GM12878 (cell line): ENCODE measurements at regions not wholly inside any gene's neighbourhood (a gene's known extent, or its start where the extent isn't known, plus 50 kb on each side); places are given as distances from the start of the nearest gene placed in this dataset.

Source experiments
- ATAC-seq: fragments of 200-7000 bp; cut with Tn5 transposase; 3 replicates; pipeline ENCODE4 v1.9.1; 2020; ENCODE audit warnings: mild to moderate bottlenecking, moderate library complexity
- BruUV-seq: library from RNA; stranded (reverse); fragments of 400-500 nt; replicated peaks from 2 replicates; lab custom pipeline; 2021; lab: Mats Ljungman, UMichigan
- CTCF ChIA-PET: fragments of 300-600 bp; sonication (Branson Sonifier 250); formaldehyde crosslinking; extraction: SDS; loops from one replicate; lab custom pipeline; 2021; ENCODE audit warnings: inconsistent platforms; lab: Yijun Ruan, JAX
- POLR2A ChIA-PET: fragments of 350-600 bp; formaldehyde crosslinking; extraction: SDS; loops from one replicate; lab custom pipeline; 2021; ENCODE audit warnings: inconsistent platforms; lab: Charles Lee
- RAD21 ChIA-PET: fragments of 300-600 bp; sonication (Branson Sonifier 250); formaldehyde crosslinking; loops from one replicate; lab custom pipeline; 2023; ENCODE audit warnings: antibody characterized with exemption; ENCODE audit not compliant: unreplicated experiment; lab: Charles Lee
- SMC1A ChIA-PET: fragments of 300-600 bp; sonication (Branson Sonifier 250); formaldehyde crosslinking; loops from one replicate; lab custom pipeline; 2023; ENCODE audit not compliant: unreplicated experiment, uncharacterized antibody; lab: Charles Lee
- DNase-seq: peaks from one replicate; pipeline ENCODE4 v3.0.0-alpha.2; 2011; ENCODE audit warnings: low read depth, low spot score
- FAIRE-seq: peaks from 3 replicates; lab custom pipeline; 2011; peaks lifted over from hg19 to GRCh38; lab: Jason Lieb, UNC
- H2AFZ ChIP-seq: 2 replicates; pipeline ENCODE4 v1.6.0; 2011; ENCODE audit warnings: low read depth, low read length, control low read depth; ENCODE audit not compliant: control insufficient read depth
- H3K27ac ChIP-seq: 2 replicates; pipeline ENCODE4 v1.5.1; 2011; ENCODE audit warnings: control low read depth; ENCODE audit not compliant: control insufficient read depth, insufficient read depth
- H3K27me3 ChIP-seq, 2 experiments: replicated peaks in 1 of 2; 2 replicates each; pipeline versions ENCODE4 v1.6.0 to v1.6.1; 2011; ENCODE audit warnings: low read length in 1 of 2; ENCODE audit not compliant: control insufficient read depth in 2 of 2, insufficient read depth in 2 of 2
- H3K36me3 ChIP-seq, 2 experiments: 2 replicates each; pipeline ENCODE4 v1.5.1; 2011; ENCODE audit warnings: low read length in 1 of 2; ENCODE audit not compliant: control insufficient read depth in 2 of 2, insufficient read depth in 2 of 2
- H3K4me1 ChIP-seq: 2 replicates; pipeline ENCODE4 v1.6.1; 2011; ENCODE audit warnings: mild to moderate bottlenecking, low read length, moderate library complexity, mixed read lengths; ENCODE audit not compliant: control insufficient read depth, insufficient read depth
- H3K4me2 ChIP-seq: 2 replicates; pipeline ENCODE4 v1.6.0; 2011; ENCODE audit warnings: control low read depth; ENCODE audit not compliant: control insufficient read depth, insufficient read depth
- H3K4me3 ChIP-seq: fragments of 200-600 bp; sonication (generic); 2 replicates; pipeline ENCODE4 v1.5.1; 2016
- H3K79me2 ChIP-seq: 2 replicates; pipeline ENCODE4 v1.6.0; 2011; ENCODE audit warnings: low read length; ENCODE audit not compliant: control insufficient read depth, insufficient read depth
- H3K9ac ChIP-seq: 2 replicates; pipeline ENCODE4 v1.8.0; 2011; ENCODE audit warnings: low read length, control low read depth, mixed read lengths; ENCODE audit not compliant: control insufficient read depth, insufficient read depth
- H3K9me3 ChIP-seq: replicated peaks from 3 replicates; pipeline ENCODE4 v1.5.1; 2011; ENCODE audit warnings: mild to moderate bottlenecking, low read length; ENCODE audit not compliant: control insufficient read depth, insufficient read depth
- H4K20me1 ChIP-seq: 2 replicates; pipeline ENCODE4 v1.6.0; 2011; ENCODE audit not compliant: control insufficient read depth, insufficient read depth
- KDM1A ChIP-seq: fragments of 200-600 bp; sonication (generic); IDR thresholded peaks from 2 replicates; pipeline ENCODE4 v1.6.1; 2016; ENCODE audit warnings: borderline replicate concordance
- KLF5 ChIP-seq: fragments of 450-650 bp; IDR thresholded peaks from 2 replicates; pipeline ENCODE4 v1.6.1; 2014; ENCODE audit warnings: mild to moderate bottlenecking; ENCODE audit not compliant: partially characterized antibody
- RELB ChIP-seq: fragments of 450-650 bp; IDR thresholded peaks from 2 replicates; pipeline ENCODE4 v1.6.1; 2017; ENCODE audit warnings: low read depth, mild to moderate bottlenecking, moderate library complexity
- SIX5 ChIP-seq: IDR thresholded peaks from 2 replicates; pipeline ENCODE4 v1.6.1; 2011; ENCODE audit warnings: mild to moderate bottlenecking, low read depth, low read length, moderate library complexity; ENCODE audit not compliant: severe bottlenecking
- WGBS: methylation state at CpG from one replicate; pipeline ENCODE4 v1.1.6; 2016; ENCODE audit warnings: low lambda C conversion rate; ENCODE audit not compliant: insufficient replicate concordance, insufficient coverage; ENCODE audit errors: missing lambda C conversion rate; 5-methylcytosine and 5-hydroxymethylcytosine counted together
- in situ Hi-C: fragments of 300-500 bp; cut with MboI; formaldehyde crosslinking; loops from 9 replicates; pipeline ENCODE4 v1.14.3; 2018; ENCODE audit warnings: mixed read lengths
- intact Hi-C: fragments of 100-400 bp; cut with micrococcal nuclease; formaldehyde crosslinking; loops from one replicate; pipeline ENCODE4 v1.14.2; 2022; ENCODE audit not compliant: unreplicated experiment

- CTCF ChIA-PET: interaction anchor here (1.0 kb wide), 1 partner anchor 37 kb away, joined by 3 read pairs; no protein-coding TSS in a partner anchor
- Histone ChIP-seq H3K27ac (no peak overlapping the region), H3K9ac (no peak overlapping the region), H3K4me2 (no peak overlapping the region)
- TF ChIP-seq KLF5: no peak
- TF ChIP-seq, all 136 proteins: peak for 0
- ATAC-seq: no peak
- Histone ChIP-seq H3K4me1 (no peaks in the 10 kb centered on the region), H3K27me3 (no peaks in the 10 kb centered on the region), H3K9me3 (no peaks in the 10 kb centered on the region), H2AFZ (no peak overlapping the region), H3K79me2 (no peaks in the 10 kb centered on the region), H3K36me3 (no peaks in the 10 kb centered on the region), H3K4me3 (no peak overlapping the region), H4K20me1 (no peaks in the 10 kb centered on the region)
- WGBS: 4% methylated on average over 4 of the region's 4 CpGs
- SMC1A ChIA-PET: interaction anchor here (1.2 kb wide), 1 partner anchor 10 kb away, joined by 4 read pairs; no protein-coding TSS in a partner anchor
- no peak for FAIRE-seq
- POLR2A ChIA-PET: no interaction called here
- DNase-seq: no peak
- intact Hi-C loops (no loop called here), in situ Hi-C loops (no loop called here)
- no TSS peak for BruUV-seq
- RAD21 ChIA-PET: no interaction called here
These were observed 706.0 kb upstream of the ZP4 start for GRCh38 chr1:238596703-238597102.

- intact Hi-C loops (no loop called here), in situ Hi-C loops (no loop called here)
- H4K20me1 ChIP-seq: no peaks in the 10 kb centered on the region
- no peak overlapping the region for H2AFZ ChIP-seq
- no peaks in the 10 kb centered on the region for H3K36me3 ChIP-seq
- ChIA-PET CTCF (interaction anchor here (0.8 kb wide), 1 partner anchor 56 kb away, joined by 3 read pairs; no protein-coding TSS in a partner anchor), RAD21 (no interaction called here), POLR2A (no interaction called here), SMC1A (interaction anchor here (0.5 to 1.3 kb wide), 3 partner anchors 12 to 355 kb away, joined by 3 to 6 read pairs (median 3); no protein-coding TSS in a partner anchor)
- no peaks in the 10 kb centered on the region for H3K9me3 ChIP-seq
- no peaks in the 10 kb centered on the region for H3K79me2 ChIP-seq
- H3K27ac ChIP-seq: no peak overlapping the region
- no peak for DNase-seq
- no peaks in the 10 kb centered on the region for H3K27me3 ChIP-seq
- no peak overlapping the region for H3K4me3 ChIP-seq
- H3K4me1 ChIP-seq: no peaks in the 10 kb centered on the region
- ATAC-seq: peak; percentile 29; the same call in 1 of the 3 replicates
- WGBS: 14% methylated on average over 7 of the region's 7 CpGs
- H3K9ac ChIP-seq: no peak overlapping the region
- TF ChIP-seq KDM1A (no peak), SIX5 (no peak), RELB (no peak)
- H3K4me2 ChIP-seq: no peak overlapping the region
- BruUV-seq: no TSS peak
- no peak for FAIRE-seq
These were observed 701.9 kb upstream of the ZP4 start for GRCh38 chr1:238592621-238593020.
